Dedifferentiated amniotic fluid mesenchymal stem cell (primary cell): ENCODE measurements at regions not wholly inside any gene's neighbourhood (a gene's known extent, or its start where the extent isn't known, plus 50 kb on each side); places are given as distances from the start of the nearest gene placed in this dataset.
"Not testable (repeated sequence)": the region's sequence is repeated elsewhere in the genome, so short reads cannot be mapped to it uniquely, and the experiment has no call there.

ENCODE experiments used
- DNase-seq: peaks from one replicate; pipeline ENCODE4 v3.0.0-alpha.2; 2016; ENCODE audit errors: extremely low spot score

GRCh38 chr5:143898916-143899591, 87.1 kb downstream of the HMHB1 start:
- no peak for DNase-seq

GRCh38 chr5:143908959-143909358, 97.0 kb downstream of the HMHB1 start:
- DNase-seq = no peak

GRCh38 chr5:143913008-143913752, 101.2 kb downstream of the HMHB1 start:
- DNase-seq = peak; percentile 50

- no peak for DNase-seq
Measured at GRCh38 chr5:143914756-143915155, 102.8 kb downstream of the HMHB1 start.

- DNase-seq = no peak
Measured at GRCh38 chr5:143916451-143916850, 104.5 kb downstream of the HMHB1 start.

GRCh38 chr5:143918961-143919360, 107.0 kb downstream of the HMHB1 start:
- DNase-seq = no peak

- DNase-seq = no peak
Measured at GRCh38 chr5:143920772-143921171, 108.8 kb downstream of the HMHB1 start.

GRCh38 chr5:143921525-143922311, 109.8 kb downstream of the HMHB1 start:
- peak; percentile 97 for DNase-seq

- DNase-seq = peak; percentile 68
Measured at GRCh38 chr5:143922718-143923117, 110.8 kb downstream of the HMHB1 start.

GRCh38 chr5:143923634-143924266, 111.8 kb downstream of the HMHB1 start:
- peak; percentile 51 for DNase-seq

- DNase-seq = no peak
Measured at GRCh38 chr5:143924311-143924978, 112.5 kb downstream of the HMHB1 start.

GRCh38 chr5:143924979-143925325, 113.0 kb downstream of the HMHB1 start:
- not testable (repeated sequence) for DNase-seq

GRCh38 chr5:143929486-143929885, 117.5 kb downstream of the HMHB1 start:
- DNase-seq = no peak

- no peak for DNase-seq
Measured at GRCh38 chr5:143930561-143930960, 118.6 kb downstream of the HMHB1 start.

- DNase-seq = no peak
Measured at GRCh38 chr5:143931476-143931875, 119.5 kb downstream of the HMHB1 start.

GRCh38 chr5:143931986-143932385, 120.0 kb downstream of the HMHB1 start:
- DNase-seq = no peak

- DNase-seq = no peak
Measured at GRCh38 chr5:143932584-143932983, 120.6 kb downstream of the HMHB1 start.

GRCh38 chr5:143933451-143933850, 121.5 kb downstream of the HMHB1 start:
- no peak for DNase-seq

- DNase-seq = no peak
Measured at GRCh38 chr5:143934821-143935220, 122.9 kb downstream of the HMHB1 start.

GRCh38 chr5:143938230-143938629, 126.3 kb downstream of the HMHB1 start:
- DNase-seq = no peak

- no peak for DNase-seq
Measured at GRCh38 chr5:143946837-143947236, 134.9 kb downstream of the HMHB1 start.

- DNase-seq = no peak
Measured at GRCh38 chr5:143947313-143947712, 135.4 kb downstream of the HMHB1 start.
